NT2/D1 (cell line): ENCODE measurements at regions not wholly inside any gene's neighbourhood (a gene's known extent, or its start where the extent isn't known, plus 50 kb on each side); places are given as distances from the start of the nearest gene placed in this dataset.
"Not testable (repeated sequence)": the region's sequence is repeated elsewhere in the genome, so short reads cannot be mapped to it uniquely, and the experiment has no call there.

ENCODE experiments used
- SUZ12 ChIP-seq: IDR thresholded peaks from 2 replicates; pipeline ENCODE4 v1.6.1; 2011; ENCODE audit not compliant: insufficient read length, insufficient read depth; ENCODE audit errors: extremely low read depth
- YY1 ChIP-seq: IDR thresholded peaks from 2 replicates; pipeline ENCODE4 v1.6.1; 2011; ENCODE audit not compliant: insufficient read length, insufficient read depth
- ZNF274 ChIP-seq: IDR thresholded peaks from 2 replicates; pipeline ENCODE4 v1.6.1; 2011; ENCODE audit warnings: mild to moderate bottlenecking, low read depth, low read length

DNA sequence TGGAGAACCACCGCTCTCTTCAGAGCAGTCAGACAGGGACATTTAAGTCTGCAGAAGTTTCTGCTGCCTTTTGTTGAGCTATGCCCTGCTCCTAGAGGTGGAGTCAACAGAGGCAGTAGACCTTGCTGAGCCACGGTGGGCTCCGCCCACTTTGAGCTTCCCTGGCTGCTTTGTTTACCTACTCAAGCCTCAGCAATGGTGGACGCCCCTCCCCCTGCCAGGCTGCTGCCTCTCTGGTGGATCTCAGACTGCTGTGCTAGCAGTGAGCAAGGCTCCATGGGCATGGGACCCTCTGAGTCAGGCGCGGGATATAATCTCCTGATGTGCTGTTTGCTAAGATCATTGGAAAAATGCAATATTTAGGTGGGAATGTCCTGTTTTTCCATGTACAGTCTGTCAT lies 89.5 kb upstream of the COP1 start:
- TF ChIP-seq YY1, ZNF274, SUZ12: not testable (repeated sequence)
